BJ (cell line): ENCODE measurements at regions not wholly inside any gene's neighbourhood (a gene's known extent, or its start where the extent isn't known, plus 50 kb on each side); places are given as distances from the start of the nearest gene placed in this dataset.

ENCODE experiments used
- CTCF ChIA-PET: fragments of 350-600 bp; formaldehyde crosslinking; extraction: SDS; loops from one replicate; lab custom pipeline; 2021; ENCODE audit warnings: antibody characterized with exemption, inconsistent platforms; lab: Yijun Ruan, JAX
- POLR2A ChIA-PET: fragments of 300-600 bp; sonication (Branson Sonifier 250); formaldehyde crosslinking; extraction: SDS; loops from one replicate; lab custom pipeline; 2021; ENCODE audit warnings: antibody characterized with exemption; lab: Charles Lee
- DNase-seq: peaks from one replicate; pipeline ENCODE4 v3.0.0-alpha.2; 2011; ENCODE audit warnings: low read depth
- H3K27me3 ChIP-seq: 2 replicates; pipeline ENCODE4 v1.6.0; 2011; ENCODE audit warnings: low read length; ENCODE audit not compliant: control insufficient read depth, insufficient read depth
- H3K36me3 ChIP-seq: 2 replicates; pipeline ENCODE4 v1.5.1; 2011; ENCODE audit warnings: low read length; ENCODE audit not compliant: control insufficient read depth, insufficient read depth
- H3K4me3 ChIP-seq: 2 replicates; pipeline ENCODE4 v1.5.1; 2011; ENCODE audit warnings: low read depth, mild to moderate bottlenecking, control low read depth, low read length
- TF ChIP-seq, protein P1 (sequence below): IDR thresholded peaks from 2 replicates; pipeline ENCODE4 v1.5.1; 2011; ENCODE audit warnings: low read depth, mild to moderate bottlenecking, control low read depth, inconsistent platforms, low read length, moderate library complexity; ENCODE audit not compliant: insufficient read depth

DNA sequence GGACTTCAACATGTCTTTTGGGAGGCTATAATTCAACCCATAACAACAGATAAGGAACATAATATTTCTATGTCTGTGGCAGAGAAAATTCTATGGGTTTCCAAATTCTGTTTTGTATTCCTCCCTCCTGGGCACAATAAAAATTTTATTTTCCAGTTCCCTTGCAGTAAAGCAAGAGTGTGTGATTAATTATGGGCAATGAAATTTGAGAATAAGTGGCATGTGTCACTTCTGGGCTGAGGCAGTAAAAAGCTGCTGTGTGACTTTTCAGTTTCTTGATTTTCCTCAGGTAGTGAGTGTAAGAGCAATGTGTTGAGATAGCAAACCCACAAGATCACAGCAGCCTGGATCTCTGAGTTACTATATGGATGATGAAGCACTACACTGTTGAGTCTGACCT is 216.4 kb downstream of the MEIS1 start:
- Histone ChIP-seq H3K36me3 (no peaks in the 10 kb centered on the region), H3K27me3 (no peaks in the 10 kb centered on the region), H3K4me3 (no peak overlapping the region)
- ChIA-PET CTCF (no interaction called here), POLR2A (no interaction called here)
- TF ChIP-seq, protein P1, sequence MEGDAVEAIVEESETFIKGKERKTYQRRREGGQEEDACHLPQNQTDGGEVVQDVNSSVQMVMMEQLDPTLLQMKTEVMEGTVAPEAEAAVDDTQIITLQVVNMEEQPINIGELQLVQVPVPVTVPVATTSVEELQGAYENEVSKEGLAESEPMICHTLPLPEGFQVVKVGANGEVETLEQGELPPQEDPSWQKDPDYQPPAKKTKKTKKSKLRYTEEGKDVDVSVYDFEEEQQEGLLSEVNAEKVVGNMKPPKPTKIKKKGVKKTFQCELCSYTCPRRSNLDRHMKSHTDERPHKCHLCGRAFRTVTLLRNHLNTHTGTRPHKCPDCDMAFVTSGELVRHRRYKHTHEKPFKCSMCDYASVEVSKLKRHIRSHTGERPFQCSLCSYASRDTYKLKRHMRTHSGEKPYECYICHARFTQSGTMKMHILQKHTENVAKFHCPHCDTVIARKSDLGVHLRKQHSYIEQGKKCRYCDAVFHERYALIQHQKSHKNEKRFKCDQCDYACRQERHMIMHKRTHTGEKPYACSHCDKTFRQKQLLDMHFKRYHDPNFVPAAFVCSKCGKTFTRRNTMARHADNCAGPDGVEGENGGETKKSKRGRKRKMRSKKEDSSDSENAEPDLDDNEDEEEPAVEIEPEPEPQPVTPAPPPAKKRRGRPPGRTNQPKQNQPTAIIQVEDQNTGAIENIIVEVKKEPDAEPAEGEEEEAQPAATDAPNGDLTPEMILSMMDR: no peak
- DNase-seq: no peak

DNA sequence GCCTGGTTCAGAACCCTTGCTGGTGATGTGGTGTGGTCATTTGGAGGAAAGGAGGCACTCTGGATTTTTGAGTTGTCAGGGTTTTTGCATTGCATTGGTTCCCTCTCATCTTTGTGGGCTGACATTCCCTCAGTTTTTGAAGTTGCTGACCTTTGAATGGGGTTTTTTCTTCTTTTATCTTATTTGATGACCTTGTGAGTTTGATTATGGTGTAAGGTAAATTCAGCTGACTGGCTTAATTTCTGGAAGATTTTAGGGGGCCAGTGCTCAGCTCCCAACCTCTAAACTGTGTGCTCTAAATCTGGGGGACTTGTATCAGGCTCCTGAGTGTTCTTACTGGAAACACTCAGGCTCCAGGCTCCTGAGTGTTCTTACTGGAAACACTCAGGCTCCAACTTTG is 225.9 kb downstream of the MEIS1 start:
- no peak overlapping the region for H3K4me3 ChIP-seq
- H3K36me3 ChIP-seq: no peaks in the 10 kb centered on the region
- no peaks in the 10 kb centered on the region for H3K27me3 ChIP-seq
- TF ChIP-seq, protein P1: no peak
- CTCF ChIA-PET: no interaction called here
- DNase-seq: no peak
- POLR2A ChIA-PET: no interaction called here

DNA sequence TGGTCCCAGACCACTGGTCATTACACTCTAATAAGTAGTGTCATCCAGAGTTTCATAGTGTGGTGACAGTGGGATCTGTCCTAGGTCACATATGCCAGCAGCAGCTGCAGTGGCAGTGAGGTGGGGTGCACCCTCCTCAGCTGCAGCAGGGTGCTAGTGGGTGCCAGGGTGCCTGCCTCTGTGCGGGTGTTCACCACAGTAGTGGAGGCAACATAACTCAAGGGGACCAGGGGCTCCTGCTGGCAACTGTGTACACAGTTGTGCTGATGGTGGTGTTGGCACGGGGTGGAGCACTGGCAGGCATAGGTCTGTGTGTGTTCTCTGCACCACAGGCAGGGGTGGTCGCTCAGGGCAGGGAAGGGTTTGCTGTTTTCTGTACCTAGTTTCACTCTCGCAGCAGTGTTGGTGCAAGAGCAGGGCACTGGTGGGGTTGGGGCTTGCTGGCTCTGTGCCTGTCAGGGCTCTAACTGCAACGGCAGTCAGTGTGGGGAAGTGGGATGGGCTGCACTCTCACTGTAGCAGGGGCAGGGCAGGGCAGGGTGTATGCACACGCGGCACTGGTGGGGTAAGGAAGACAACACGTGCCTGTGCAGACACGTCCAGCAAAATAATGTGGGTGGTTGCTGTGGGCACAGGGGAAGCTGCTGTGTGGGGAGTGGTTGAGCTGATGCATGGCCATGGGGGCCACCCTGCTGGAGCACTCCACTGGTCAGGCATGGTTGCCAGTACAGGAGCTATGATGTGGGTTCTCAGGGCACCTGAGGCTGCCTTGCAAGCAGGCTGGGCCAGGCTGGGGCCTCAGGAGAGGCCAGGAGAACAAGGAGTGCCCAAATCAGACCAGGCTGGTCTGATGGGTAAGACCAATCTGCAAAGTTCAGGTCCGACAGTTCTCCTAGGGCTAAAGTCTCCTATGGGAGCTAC is 226.6 kb downstream of the MEIS1 start:
- POLR2A ChIA-PET: no interaction called here
- no peak for DNase-seq
- no peaks in the 10 kb centered on the region for H3K36me3 ChIP-seq
- no peaks in the 10 kb centered on the region for H3K27me3 ChIP-seq
- H3K4me3 ChIP-seq: no peak overlapping the region
- CTCF ChIA-PET: no interaction called here
- TF ChIP-seq, protein P1: no peak

DNA sequence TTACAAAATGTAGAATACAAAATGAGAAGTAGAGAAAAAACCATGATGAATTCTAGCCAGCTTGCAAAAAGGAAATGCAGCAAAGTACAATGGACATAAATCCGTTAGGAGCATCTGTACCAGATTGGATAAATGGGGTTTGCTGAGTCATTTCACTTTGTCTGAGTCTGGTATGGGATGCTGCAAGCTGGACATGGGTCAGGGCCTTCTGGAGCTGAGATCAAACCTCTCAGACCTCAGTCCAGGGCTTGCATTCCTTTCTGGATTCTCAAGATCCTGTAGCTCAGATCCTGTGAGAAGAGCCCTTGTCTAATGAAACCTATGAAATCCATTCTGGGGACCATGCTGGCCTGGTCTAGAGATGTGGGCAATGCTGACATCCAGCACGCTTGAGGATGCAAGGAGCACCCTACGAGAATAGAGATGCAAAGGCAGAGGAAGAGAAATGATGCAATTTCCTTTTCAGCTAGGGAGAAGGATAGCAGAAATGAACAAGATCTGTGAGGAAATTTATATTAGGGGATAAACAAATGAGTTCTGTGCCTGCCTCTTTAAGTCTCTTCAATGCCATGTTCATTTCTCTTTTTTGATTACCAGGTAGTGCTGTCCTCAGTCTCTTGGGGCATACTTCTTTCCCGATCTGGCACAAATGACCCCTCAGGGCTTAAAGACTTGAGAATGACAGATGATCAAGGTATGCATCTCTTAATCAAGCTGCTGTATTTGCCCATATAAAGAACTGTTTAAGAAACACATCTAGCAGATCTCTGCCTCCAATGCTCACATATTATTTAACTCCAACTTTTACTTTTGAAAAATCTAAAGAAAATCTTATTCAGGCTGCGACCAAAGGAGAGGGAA is 230.4 kb downstream of the MEIS1 start:
- ChIA-PET POLR2A (no interaction called here), CTCF (interaction anchor here (0.6 to 1.2 kb wide), 4 partner anchors 10 to 985 kb away, joined by 3 read pairs; no protein-coding TSS in a partner anchor)
- Histone ChIP-seq H3K27me3 (no peaks in the 10 kb centered on the region), H3K36me3 (no peaks in the 10 kb centered on the region), H3K4me3 (no peak overlapping the region)
- TF ChIP-seq, protein P1: no peak
- no peak for DNase-seq

DNA sequence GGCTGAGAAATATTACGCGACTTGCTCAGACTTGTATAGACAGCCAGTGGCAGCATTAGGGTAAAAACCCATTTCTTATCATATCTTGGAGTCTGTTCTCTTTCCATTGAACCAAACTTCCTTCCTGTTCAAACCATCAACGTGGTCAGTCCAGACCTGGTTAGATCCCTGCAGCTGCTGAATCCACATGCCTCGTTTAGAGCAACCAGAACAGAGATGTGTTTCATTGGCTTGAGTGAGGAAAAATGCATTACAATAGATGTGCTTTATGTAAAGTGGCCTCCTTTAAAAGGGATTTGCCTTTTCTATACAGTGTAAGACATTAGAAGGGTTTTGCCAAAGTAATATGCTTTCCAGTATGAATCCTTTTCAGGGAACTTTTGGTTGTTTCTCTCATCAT is 232.4 kb downstream of the MEIS1 start:
- Histone ChIP-seq H3K36me3 (no peaks in the 10 kb centered on the region), H3K4me3 (no peak overlapping the region), H3K27me3 (no peaks in the 10 kb centered on the region)
- CTCF ChIA-PET: no interaction called here
- POLR2A ChIA-PET: no interaction called here
- TF ChIP-seq, protein P1: no peak
- DNase-seq: no peak
